Glutamatergic neuron (in vitro differentiated cells): ENCODE measurements at regions not wholly inside any gene's neighbourhood (a gene's known extent, or its start where the extent isn't known, plus 50 kb on each side); places are given as distances from the start of the nearest gene placed in this dataset.
"Not testable (repeated sequence)": the region's sequence is repeated elsewhere in the genome, so short reads cannot be mapped to it uniquely, and the experiment has no call there.

ENCODE experiments used
- DNase-seq: peaks from one replicate; pipeline ENCODE4 v3.0.0; 2022
- H3K27ac Mint-ChIP-seq: one replicate; pipeline ENCODE4 v1.8.0; 2020; ENCODE audit warnings: mild to moderate bottlenecking, mixed read lengths, inconsistent platforms; ENCODE audit not compliant: unreplicated experiment
- H3K27me3 Mint-ChIP-seq: one replicate; pipeline ENCODE4 v1.8.0; 2020; ENCODE audit warnings: mild to moderate bottlenecking, moderate library complexity, mixed read lengths, inconsistent platforms; ENCODE audit not compliant: unreplicated experiment
- H3K36me3 Mint-ChIP-seq: one replicate; pipeline ENCODE4 v1.8.0; 2020; ENCODE audit warnings: mild to moderate bottlenecking, mixed read lengths, inconsistent platforms; ENCODE audit not compliant: unreplicated experiment
- H3K4me1 Mint-ChIP-seq: one replicate; pipeline ENCODE4 v1.8.0; 2020; ENCODE audit warnings: mild to moderate bottlenecking, low read depth, mixed read lengths, inconsistent platforms; ENCODE audit not compliant: unreplicated experiment
- H3K4me3 Mint-ChIP-seq: one replicate; pipeline ENCODE4 v1.8.0; 2020; ENCODE audit warnings: mild to moderate bottlenecking, mixed read lengths, inconsistent platforms; ENCODE audit not compliant: unreplicated experiment
- H3K9me3 Mint-ChIP-seq: one replicate; pipeline ENCODE4 v1.8.0; 2020; ENCODE audit warnings: mild to moderate bottlenecking, moderate library complexity, mixed read lengths, inconsistent platforms; ENCODE audit not compliant: unreplicated experiment
- CTCF ChIP-seq: fragments of 200-600 bp; sonication (generic); IDR thresholded peaks from one replicate; pipeline ENCODE4 v1.5.0; 2021; ENCODE audit not compliant: partially characterized antibody, unreplicated experiment

- Mint-ChIP-seq H3K36me3 (peaks cover 6% of the 10 kb centered on the region), H3K27ac (no peak overlapping the region), H3K9me3 (peaks cover 2% of the 10 kb centered on the region), H3K27me3 (peaks cover 3% of the 10 kb centered on the region), H3K4me1 (no peaks in the 10 kb centered on the region), H3K4me3 (no peak overlapping the region)
- TF ChIP-seq CTCF, result no peak
- DNase-seq, result no peak
Observed at GRCh38 chr7:49644396-49645166, 128.9 kb upstream of the VWC2 start.

GRCh38 chr7:49645296-49645695, 128.1 kb upstream of the VWC2 start:
- DNase-seq, result no peak
- H3K4me3 Mint-ChIP-seq, result no peak overlapping the region

GRCh38 chr7:49660170-49660783, 113.2 kb upstream of the VWC2 start:
- DNase-seq, result no peak
- TF ChIP-seq CTCF, result no peak
- Mint-ChIP-seq H3K9me3 (no peaks in the 10 kb centered on the region), H3K27ac (no peak overlapping the region), H3K36me3 (no peaks in the 10 kb centered on the region), H3K27me3 (no peaks in the 10 kb centered on the region), H3K4me3 (no peak overlapping the region), H3K4me1 (no peaks in the 10 kb centered on the region)

More at GRCh38 chr7:49645296-49645695, 128.1 kb upstream of the VWC2 start:
- Mint-ChIP-seq H3K27ac (no peak overlapping the region), H3K4me1 (no peaks in the 10 kb centered on the region), H3K9me3 (peaks cover 2% of the 10 kb centered on the region), H3K36me3 (peaks cover 6% of the 10 kb centered on the region), H3K27me3 (peaks cover 3% of the 10 kb centered on the region)
- TF ChIP-seq CTCF, result no peak

- Mint-ChIP-seq H3K9me3 (peaks cover 2% of the 10 kb centered on the region), H3K4me3 (no peak overlapping the region), H3K27me3 (no peaks in the 10 kb centered on the region), H3K27ac (no peak overlapping the region), H3K4me1 (no peaks in the 10 kb centered on the region), H3K36me3 (no peaks in the 10 kb centered on the region)
- DNase-seq, result no peak
- no peak for TF ChIP-seq CTCF
Observed at GRCh38 chr7:49660976-49661375, 112.5 kb upstream of the VWC2 start.

GRCh38 chr7:49665963-49666362, 107.5 kb upstream of the VWC2 start:
- H3K27ac Mint-ChIP-seq, H3K9me3 Mint-ChIP-seq, DNase-seq, H3K27me3 Mint-ChIP-seq, H3K36me3 Mint-ChIP-seq, H3K4me1 Mint-ChIP-seq, H3K4me3 Mint-ChIP-seq: not testable (repeated sequence)
